GM19452 (cell line): ENCODE measurements at regions not wholly inside any gene's neighbourhood (a gene's known extent, or its start where the extent isn't known, plus 50 kb on each side); places are given as distances from the start of the nearest gene placed in this dataset.
"Not testable (repeated sequence)": the region's sequence is repeated elsewhere in the genome, so short reads cannot be mapped to it uniquely, and the experiment has no call there.

Experiments
- ATAC-seq: cut with Tn5 transposase; IDR thresholded peaks from one replicate; pipeline ENCODE4 v1.9.1; 2021; ENCODE audit not compliant: unreplicated experiment

DNA sequence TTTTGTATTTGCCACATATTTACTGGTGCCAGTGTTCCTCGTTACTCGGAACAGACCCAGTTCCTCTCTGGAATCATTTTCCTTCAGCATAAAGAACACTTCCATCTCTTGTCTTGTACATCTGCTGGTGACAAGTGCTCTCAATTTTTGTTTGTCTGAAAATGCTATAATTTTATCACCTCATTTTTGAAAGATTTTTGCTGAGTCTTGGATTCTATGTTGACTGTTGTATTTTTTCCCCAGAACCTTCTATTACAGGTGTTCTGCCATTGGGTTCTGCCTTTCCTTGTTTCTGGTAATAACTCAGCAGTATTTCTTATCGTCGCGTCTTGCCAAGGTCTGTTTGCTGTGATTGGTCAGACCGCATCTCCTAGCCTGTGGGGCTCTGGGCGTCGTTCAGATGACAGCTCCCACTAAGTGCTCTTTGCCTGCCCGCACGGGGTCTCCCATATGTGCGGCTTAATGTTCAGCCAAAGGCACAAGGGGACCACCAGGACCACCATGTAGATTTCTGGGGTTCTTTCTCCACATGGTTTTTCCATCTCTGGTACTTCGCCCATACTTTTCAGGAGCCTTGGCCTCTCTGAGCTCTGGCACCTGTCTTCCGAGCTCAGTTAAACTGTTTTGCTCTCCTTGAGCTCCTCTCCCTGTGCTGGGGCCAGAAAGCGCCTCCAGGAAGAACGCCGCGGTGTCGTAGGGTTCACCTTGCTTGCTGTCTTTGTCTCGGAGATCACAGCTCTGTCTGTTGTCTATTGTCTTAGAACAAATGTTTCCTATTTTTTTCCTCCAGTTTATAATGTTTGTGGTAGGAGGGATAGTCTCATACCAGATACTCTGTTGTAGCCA lies 80.0 kb downstream of the METRNL start:
- no peak for ATAC-seq

DNA sequence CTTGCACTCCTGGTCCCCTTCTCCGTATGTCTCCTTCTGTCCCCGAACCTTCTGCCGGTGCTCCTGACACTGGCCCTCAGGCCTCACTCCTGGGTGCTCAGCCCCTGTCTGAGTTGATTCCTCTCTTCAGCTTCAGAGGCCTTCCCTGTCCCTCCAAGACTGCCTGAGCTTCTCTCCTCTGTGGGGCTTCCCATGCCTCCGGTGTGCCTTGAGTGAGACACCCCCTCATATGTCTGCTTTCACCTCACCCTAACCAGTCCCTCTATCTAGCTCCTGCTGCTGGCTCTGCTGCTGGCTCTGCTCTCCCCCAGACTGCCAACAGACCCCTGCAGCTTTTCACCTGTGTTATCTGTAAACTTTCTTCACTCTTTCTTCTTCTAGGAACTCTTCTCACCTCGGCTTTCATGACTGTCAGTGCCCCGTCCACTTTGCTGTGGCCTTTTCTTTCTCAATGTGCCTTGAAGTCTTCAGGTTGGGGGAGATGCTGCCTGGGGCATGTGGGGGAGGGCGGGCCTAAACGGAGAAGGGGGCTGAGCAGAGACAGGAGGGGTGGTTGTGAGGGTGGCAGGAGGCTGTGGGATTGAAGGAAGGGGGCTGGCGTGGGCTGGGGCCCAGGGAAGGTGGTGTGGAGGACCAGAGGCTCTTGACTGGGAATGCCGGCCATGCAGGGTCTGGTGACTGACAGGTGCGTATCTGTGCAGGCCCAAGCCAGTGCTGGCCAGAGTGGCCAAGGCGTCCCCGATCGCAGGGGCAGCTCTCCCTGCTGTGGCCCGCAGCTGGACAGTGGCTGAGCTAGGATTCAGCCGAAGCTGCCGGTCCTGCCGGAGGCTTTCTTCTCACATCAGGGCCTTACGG lies 81.3 kb downstream of the METRNL start:
- ATAC-seq: no peak

DNA sequence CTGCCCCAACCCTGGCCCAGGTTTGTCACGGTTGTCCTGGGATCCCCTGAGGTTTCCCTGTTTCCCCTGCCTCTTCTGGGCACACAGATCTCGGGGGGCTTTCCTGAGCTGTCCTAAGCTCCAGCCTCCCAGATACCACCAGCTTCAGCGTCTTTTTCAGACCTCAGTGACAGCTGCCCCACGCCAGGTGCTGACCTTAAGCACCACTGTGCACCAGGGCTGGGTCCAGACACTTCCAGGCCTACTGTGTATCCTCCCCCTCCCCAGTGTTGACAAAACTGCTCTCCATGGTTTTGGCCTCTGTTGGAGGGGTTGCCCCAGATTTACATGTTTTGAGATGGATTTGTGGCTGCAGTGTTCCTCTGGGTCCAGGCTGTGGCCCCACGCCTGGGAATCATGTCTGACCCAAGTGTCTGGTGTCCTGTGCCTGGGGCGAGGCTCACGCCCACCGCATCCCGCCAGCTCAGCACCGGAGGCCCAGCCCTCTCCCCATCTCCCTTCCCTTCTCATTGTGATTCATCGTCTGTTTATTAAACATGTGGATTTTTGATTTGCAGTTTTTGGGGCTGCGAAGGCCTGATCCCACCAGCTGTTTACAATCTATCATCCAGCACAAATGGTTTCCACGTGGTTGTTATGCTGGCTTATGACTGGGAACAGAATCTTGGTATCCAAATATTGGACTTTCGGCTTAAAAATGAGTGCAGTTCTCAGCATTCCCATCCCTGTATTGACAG lies 82.1 kb downstream of the METRNL start:
- ATAC-seq: no peak

DNA sequence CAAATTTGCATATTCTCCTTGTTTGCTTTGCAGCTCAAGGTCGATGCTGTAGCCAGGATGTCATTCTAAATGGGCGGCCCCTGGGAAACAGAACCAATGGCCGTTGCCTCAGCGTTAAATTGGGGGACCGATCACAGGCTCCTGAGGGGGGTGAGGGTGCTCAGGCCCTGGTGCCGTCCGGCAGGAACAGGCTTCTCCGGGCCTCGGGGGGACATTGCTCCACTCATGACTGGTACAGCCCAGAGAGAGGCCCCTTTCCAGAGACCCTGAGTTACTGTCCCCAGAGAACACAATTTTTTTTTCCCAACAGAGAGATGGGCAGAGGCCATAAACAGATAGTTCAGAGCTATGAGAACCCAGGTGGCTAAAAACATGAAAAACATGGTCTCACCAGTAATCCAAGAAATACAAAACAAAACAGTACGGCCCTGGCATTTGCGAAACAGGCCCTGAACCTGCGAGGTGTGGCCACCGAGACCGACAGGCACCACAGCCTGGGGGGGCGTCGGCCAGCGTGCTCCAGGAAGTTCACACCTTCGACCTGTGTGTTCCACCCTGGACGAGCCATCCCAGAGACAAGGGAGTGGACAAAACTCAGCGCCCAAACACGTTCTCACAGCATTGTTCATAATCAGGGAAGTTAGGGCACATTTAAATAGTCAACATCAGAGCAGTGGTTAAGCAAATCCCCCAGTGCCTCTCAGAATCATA lies 82.8 kb downstream of the METRNL start:
- ATAC-seq: no peak

DNA sequence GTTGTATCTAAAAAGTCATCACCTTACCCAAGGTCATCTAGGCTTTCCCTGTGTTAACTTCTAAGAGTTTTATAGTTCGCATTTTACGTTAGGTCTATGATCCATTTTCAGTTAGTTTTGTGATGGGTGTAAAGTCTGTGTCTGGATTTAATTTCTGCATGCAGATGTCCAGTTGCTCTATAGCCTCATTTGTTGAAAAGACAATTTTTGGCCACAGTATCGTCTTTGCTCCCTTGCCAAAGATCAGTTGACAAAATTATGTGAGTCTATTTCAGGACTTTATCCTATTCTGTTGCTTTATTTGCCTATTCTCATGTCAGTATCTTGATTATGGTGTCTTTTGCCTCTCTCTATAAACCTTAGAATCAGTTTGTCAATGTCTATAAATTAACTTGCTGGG lies 85.1 kb downstream of the METRNL start:
- no peak for ATAC-seq

DNA sequence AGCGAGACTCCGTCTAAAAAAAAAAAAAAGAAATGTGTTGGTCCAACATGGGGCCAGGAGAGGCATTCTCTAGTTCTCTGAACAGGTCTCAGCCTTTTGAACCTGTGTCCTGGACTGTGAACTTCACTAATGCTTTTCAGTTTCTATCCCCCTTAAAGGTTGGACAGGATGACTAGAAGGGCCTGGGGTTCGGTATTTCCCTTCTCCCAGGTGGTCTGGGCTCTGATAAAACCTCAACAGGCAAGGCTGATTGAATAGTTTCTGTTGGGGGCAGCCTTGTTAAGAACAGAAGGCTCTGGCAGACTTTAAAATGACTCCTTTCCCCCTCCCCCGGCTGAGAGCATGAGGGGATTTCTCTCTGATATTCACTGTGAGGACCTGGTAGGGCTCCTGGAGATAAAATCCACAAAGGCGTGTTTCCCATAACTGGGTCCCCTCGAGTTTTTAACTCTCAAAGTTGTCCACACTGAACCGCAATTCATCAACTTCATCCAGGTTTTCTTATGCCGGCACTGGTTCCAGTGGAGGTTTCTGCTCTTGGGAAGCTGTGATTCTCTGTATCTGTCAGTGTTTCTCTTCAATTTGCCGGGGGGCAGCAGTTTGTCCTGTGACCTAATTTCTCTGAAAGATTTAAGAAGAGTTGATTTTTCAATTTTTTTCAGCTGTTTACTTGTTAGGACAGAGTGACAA lies 91.3 kb downstream of the METRNL start:
- ATAC-seq: no peak

DNA sequence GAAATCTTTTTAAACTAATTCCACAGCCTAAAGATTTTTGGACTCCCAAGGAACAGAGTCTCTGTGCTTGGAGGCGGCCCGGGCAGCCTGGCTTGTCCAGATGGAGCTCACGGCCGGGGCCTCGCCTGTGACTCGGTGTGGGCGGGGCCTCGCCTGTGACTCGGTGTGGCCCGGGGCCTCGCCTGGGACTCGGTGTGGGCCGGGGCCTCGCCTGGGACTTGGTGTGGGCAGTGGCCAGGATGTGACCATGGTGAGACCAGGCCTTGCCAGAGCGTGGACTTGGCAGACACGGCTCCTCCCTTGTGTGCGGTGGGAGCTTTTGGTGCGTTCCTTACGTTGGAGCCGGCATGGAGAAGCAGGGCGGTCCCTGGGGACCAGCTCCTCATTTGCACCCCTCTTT lies 92.3 kb downstream of the METRNL start:
- ATAC-seq: no peak

DNA sequence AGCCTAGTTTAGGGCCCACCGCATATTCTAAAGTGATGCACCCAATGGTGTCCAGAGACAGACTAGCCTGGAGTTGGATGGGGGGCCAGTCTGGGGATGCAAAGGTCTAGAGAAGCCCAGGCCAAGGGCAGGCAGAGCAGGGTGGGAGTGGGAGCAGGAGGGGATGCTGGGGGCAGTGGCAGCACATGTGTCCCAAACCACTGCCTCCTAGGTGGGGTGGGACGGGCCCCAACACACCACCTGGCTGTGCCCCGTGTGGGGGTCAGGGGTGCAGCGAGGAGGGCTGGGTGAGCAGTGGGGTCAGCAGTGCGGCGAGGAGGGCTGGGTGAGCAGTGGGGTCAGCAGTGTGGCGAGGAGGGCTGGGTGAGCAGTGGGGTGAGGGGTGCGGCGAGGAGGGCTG lies 92.7 kb downstream of the METRNL start:
- ATAC-seq: not testable (repeated sequence)

DNA sequence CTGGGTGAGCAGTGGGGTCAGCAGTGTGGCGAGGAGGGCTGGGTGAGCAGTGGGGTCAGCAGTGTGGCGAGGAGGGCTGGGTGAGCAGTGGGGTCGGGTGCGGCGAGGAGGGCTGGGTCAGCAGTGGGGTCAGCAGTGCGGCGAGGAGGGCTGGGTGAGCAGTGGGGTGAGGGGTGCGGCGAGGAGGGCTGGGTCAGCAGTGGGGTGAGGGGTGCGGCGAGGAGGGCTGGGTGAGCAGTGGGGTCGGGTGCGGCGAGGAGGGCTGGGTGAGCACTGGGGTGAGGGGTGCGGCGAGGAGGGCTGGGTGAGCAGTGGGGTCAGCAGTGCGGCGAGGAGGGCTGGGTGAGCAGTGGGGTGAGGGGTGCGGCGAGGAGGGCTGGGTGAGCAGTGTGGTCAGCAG lies 93.2 kb downstream of the METRNL start:
- not testable (repeated sequence) for ATAC-seq

DNA sequence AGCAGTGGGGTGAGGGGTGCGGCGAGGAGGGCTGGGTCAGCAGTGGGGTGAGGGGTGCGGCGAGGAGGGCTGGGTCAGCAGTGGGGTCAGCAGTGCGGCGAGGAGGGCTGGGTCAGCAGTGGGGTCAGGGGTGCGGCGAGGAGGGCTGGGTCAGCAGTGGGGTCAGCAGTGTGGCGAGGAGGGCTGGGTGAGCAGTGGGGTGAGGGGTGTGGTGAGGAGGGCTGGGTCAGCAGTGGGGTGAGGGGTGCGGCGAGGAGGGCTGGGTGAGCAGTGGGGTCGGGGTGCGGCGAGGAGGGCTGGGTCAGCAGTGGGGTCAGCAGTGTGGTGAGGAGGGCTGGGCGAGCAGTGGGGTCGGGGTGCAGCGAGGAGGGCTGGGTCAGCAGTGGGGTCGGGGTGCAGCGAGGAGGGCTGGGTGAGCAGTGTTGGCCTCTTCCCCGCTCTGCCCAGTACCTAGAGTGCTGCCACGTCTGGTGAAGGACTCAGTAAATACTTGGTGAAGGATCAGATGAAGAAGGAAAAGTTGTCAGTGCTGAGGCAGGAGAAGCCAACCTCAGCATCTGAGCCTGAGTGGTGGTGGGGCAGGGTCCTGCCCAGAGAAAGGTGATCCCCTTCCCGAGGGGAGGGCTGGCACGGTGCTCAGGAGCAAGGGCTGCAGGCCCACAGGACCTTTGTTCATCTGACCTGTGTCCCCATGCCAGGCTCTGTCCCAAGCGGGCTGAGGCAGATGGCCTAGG lies 93.9 kb downstream of the METRNL start:
- not testable (repeated sequence) for ATAC-seq

DNA sequence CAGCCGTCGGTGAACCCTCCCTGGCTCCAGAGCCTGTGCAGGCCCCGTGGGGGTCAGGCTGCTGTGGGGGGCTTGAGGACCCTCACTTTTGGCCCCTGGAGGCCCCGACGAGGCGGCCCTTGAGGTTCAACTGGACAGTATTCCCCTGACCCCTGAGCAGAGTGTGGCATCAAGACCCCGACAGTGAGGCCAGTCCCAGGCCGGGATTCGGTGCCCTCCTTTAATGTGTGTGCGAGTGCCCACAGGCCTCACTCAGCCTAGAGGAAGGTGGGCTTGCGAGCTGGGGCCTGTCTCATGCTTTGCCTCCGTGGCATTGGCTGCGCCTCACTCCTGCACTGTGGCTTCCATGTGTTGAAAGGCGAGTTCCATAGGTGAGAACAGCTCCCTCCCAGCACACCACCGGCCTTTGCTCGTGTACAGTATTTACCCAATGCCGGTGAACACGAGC lies 94.5 kb downstream of the METRNL start:
- ATAC-seq: no peak

DNA sequence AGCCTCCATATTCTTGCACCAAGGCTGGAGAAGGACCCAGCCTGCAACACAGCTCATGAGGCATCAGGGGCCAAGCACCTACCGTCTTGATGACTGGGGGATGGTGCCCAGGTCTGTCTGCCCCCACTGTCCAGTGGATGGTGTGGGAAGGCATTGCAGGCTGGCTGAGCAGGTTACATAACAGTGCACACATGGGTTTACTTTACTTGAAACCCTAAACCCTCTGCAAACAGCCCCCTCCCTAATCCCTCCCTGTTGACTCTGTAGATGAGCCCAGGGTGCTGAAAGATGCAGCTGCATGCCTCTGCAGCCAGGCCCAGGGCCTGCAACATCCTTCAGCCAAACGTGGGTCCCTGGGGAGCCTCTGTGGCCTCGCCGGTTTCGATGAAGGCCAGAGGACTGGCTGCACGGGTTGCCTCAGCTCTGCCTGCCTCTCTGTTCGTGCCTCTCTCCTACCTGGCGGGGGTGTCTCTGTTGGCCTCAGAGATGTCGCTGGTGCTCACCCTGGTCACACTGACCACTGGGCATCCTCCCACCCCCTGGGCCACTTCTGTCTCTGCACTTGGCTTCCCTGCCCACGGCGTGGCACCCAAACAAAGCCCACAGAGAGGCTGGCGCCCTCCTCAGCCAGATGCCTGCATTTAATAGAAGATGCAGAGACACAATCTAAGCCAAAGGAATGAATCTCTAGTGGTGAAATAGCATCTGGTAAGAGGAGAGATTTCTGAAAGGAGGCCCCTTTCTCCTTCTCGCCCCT lies 95.1 kb downstream of the METRNL start:
- ATAC-seq: no peak

DNA sequence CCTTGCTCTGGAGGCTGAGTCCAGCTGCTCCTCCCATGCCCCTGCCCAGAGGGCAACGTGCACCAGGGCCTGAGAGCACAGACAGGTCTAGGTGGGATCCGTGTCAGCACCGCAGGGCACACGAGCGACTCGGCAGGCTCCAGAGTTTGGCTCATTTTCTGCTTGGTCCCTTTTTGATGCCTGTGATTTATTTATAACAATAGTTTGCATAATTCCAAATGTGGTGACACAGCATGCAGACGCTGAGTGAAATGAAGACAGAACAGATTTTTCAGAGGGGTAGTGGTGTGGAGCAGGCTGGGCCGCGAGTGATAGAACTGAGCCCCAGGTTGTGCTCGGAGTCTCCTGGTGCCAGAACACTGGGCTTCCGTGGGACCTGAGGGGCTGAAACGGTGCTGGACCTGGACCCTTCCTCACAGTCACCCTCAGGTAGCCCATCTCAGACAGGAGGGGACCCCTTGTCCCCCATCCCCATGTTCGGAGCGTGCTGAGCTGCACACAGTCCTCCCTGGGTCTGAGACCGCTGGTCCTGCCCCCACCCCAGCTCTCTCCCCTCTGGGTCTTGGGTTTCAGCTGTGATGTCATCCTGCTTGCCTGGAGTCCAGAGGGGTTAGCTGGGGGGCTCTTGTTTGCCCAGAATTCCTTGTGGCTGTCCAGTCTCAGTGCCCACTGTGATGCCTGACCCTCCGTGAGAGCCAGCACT lies 95.9 kb downstream of the METRNL start:
- no peak for ATAC-seq

DNA sequence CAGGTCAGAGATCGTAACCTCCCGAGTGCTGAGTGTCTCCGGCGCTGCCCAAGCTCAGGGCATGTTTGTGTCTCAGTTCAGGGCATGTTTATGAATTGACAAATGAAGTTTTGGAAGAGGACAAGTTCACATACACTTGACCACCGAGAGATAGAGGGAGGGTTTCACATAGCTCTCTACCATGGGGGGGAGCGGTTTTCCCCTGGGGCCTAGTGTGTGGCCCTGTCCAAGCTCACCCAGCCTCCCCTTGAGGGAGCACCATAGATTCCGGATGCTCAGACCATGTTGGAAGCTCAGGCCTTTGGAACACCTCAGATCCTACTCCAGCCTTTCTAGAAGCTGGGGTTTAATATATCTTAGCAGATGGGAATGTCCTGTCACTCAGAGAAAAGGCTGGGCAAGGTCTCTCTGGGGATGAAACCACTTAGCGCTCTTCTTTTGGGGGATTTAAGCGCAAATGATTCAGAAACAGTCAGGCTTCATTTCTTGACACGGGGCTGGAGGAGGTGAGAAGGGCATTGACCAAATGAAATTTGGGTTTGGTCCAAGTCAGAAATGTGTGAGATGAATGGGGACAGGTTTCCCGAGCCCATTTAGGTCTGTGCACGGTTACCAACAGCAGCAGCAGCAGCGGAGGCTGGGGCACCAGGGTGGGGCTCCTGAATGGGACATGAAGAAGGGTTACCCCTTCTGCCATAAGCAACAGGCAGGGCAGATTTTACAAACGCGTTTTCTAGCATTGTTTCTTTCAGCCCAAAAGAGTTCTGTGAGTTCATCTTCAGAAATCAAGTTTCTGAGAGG lies 96.6 kb downstream of the METRNL start:
- ATAC-seq: no peak

DNA sequence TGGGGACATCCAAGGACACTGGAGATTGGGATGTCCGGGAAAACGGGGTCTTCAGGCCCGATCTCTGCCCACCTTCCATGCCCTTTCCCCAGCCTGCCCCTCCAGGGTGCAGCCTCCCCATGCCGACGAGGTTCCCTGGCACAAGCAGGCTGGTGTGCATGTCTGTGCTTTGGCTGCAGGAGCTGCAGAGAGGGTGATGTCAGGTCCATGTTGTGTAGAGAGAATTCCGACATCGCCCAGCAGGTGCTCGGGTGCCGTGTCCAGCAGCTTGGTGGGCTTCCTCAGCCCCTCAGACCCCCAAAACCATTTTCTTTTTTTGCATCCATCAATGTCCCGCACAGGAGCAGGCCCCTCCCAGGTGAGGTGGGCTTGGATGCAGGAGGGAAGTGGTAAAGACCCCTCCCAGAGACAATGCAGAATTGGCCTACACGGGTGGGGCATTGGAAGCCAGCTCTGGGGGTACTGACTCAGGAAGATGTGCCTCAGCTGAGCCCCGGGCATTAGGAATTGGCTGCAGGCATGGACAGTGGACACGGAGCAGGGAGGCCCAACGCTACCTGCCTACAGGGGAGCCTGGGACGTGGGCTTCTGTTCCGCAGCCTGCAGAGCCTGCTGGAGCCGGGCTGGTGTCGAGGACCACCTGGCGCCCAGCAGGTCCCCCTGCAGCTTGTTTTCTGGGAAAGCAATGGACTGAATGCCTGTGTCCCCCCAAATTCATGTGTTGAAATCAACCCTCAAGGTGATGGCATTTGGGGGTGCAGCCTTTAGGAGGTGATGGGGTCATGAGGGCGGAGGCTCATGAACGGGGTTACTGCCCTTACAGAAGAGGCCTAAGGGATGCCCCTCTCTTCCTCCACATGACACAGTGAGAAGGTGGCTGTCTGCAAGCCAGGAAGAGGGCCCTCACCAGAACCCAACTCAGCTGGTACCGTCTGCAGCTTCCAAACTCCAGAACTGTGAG lies 97.5 kb downstream of the METRNL start:
- ATAC-seq: no peak
